OCI-M2 (cell line): ENCODE measurements at regions not wholly inside any gene's neighbourhood (a gene's known extent, or its start where the extent isn't known, plus 50 kb on each side); places are given as distances from the start of the nearest gene placed in this dataset.

Experiments
- DNase-seq: peaks from one replicate; lab custom pipeline; 2025; ENCODE audit not compliant: unreplicated experiment; lab: John Stamatoyannopoulos, UW

GRCh38 chr12:34340534-34341361, 318.5 kb downstream of the ALG10 start:
- no peak for DNase-seq

GRCh38 chr12:34341362-34341733, 319.1 kb downstream of the ALG10 start:
- DNase-seq, result no peak

GRCh38 chr12:34342048-34342447, 319.8 kb downstream of the ALG10 start:
- no peak for DNase-seq

- DNase-seq, result no peak
Measured at GRCh38 chr12:34343345-34343744, 321.0 kb downstream of the ALG10 start.

- DNase-seq, result no peak
Measured at GRCh38 chr12:34343766-34344165, 321.5 kb downstream of the ALG10 start.

GRCh38 chr12:34344851-34345522, 322.7 kb downstream of the ALG10 start:
- DNase-seq, result no peak

GRCh38 chr12:34345801-34346200, 323.5 kb downstream of the ALG10 start:
- no peak for DNase-seq

- DNase-seq, result no peak
Measured at GRCh38 chr12:34346372-34347034, 324.2 kb downstream of the ALG10 start.

GRCh38 chr12:34347367-34347766, 325.1 kb downstream of the ALG10 start:
- DNase-seq, result no peak

- DNase-seq, result no peak
Measured at GRCh38 chr12:34348064-34348463, 325.8 kb downstream of the ALG10 start.

- DNase-seq, result no peak
Measured at GRCh38 chr12:34348836-34349672, 326.8 kb downstream of the ALG10 start.

- no peak for DNase-seq
Measured at GRCh38 chr12:34349673-34349961, 327.3 kb downstream of the ALG10 start.

GRCh38 chr12:34350092-34351041, 328.1 kb downstream of the ALG10 start:
- DNase-seq, result no peak

GRCh38 chr12:34352098-34352497, 329.8 kb downstream of the ALG10 start:
- no peak for DNase-seq

GRCh38 chr12:34354239-34355200, 332.2 kb downstream of the ALG10 start:
- no peak for DNase-seq

- DNase-seq, result no peak
Measured at GRCh38 chr12:34356233-34356987, 334.1 kb downstream of the ALG10 start.

GRCh38 chr12:34357791-34358190, 335.5 kb downstream of the ALG10 start:
- no peak for DNase-seq

GRCh38 chr12:34358198-34358597, 335.9 kb downstream of the ALG10 start:
- no peak for DNase-seq
